C1 segment of cervical spinal cord (tissue), 14 donors: ENCODE measurements at regions not wholly inside any gene's neighbourhood (a gene's known extent, or its start where the extent isn't known, plus 50 kb on each side); places are given as distances from the start of the nearest gene placed in this dataset.
A peak's percentile ranks its signal among the peaks of the same experiment; 100 is the strongest.
"Not testable (repeated sequence)": the region's sequence is repeated elsewhere in the genome, so short reads cannot be mapped to it uniquely, and the experiment has no call there.

Experiments used
- DNase-seq, 14 donors: peaks; one replicate each; lab custom pipeline; 2025; lab: John Stamatoyannopoulos, UW

DNA sequence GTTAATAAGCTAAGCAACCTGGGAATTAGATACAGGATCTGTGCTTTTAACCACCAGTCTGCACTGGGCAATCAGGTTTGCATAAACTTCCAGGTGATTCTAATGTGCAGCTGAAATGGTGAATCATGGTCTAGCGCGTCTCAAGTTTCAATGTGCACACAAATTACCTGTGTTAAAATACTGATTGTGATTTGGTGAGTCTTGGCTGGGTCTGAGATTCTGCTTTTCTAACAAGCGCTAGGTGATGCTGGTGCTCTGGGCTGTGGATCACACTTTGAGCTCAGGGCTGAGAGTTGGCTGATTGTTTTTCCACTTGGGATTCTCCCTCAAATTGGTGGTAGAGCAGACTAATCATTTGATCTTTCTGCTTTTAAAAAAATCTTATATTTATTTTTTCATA is 124.8 kb downstream of the C12orf75 start:
- no peak for DNase-seq

DNA sequence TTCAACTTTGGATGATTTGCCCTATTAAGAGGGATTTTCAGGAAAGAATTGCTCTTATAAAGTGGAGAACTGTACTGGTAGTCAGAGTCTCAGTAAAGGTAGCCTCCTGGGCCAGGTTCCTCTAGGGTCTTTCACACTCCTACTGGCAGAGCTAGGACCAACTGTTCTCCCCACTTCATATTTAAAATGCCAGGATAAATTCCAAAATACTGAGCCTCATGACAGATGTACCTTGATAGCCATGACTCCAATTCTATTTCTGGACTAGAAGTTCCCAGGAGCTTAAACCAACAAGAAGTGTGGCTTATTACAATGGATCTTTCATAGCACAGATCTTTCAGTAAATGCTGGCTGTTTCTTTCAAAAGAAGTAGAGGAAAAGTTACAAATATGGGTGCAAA is 126.5 kb downstream of the C12orf75 start:
- peak in 1 of 14 donors; percentile 9 for DNase-seq

DNA sequence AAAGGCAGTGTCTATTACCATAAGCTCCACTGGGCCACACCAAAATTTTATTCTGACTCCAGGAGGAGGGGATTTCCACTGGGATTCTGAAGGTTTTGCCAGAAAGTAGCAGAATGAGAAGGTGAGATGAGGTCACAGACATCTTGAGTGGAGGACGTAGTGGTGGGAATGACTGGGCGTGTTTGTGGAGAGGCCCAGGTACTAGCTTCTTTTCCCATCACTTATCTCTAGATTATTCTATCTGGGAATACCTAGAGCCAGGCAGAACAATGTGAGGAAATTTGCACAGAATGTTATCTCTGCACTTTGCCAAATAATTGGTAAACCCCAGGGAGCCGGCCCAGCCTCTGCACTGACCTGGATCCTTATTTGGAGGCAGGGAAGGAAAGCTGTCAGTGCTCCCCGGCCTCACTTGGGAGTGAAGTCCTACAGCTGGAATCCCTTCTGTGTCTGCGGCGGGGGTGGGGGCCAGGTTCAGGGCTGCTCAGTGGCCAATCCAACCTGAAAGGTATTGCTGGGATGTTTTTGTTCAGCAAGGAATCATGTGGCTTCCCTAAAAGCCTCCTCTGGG is 129.4 kb downstream of the C12orf75 start:
- DNase-seq, result no peak

DNA sequence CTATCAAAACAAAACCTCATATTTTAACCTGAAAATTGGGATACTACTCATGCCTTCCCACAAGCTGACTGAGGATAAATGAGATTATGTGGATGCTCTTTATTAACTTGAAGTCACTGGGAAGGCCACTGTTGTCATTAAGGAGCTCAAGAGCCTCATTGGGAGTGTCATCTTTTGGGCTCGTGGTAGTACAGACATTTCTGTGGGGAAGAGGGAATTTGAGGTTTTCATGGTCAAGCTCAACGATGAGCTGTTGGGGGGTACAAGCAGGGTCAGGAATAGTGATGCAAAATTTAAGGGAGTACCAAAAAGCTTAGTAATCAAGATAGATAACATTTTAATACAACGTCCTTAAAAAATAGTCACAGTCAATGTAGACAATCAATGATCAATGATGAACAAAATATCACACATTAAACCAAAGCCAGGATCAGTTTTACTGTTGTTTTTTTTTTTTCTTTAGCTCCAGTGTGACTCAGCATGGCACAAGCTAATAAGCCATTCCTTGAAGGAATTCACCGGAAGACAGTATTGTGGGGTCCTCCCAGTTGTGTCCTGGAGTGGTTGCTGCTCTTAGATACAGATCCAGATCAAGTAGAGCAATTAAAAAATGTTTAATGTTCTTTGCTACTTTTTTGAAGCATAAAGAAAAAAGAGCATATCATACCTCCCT is 130.9 kb downstream of the C12orf75 start:
- DNase-seq, result no peak

DNA sequence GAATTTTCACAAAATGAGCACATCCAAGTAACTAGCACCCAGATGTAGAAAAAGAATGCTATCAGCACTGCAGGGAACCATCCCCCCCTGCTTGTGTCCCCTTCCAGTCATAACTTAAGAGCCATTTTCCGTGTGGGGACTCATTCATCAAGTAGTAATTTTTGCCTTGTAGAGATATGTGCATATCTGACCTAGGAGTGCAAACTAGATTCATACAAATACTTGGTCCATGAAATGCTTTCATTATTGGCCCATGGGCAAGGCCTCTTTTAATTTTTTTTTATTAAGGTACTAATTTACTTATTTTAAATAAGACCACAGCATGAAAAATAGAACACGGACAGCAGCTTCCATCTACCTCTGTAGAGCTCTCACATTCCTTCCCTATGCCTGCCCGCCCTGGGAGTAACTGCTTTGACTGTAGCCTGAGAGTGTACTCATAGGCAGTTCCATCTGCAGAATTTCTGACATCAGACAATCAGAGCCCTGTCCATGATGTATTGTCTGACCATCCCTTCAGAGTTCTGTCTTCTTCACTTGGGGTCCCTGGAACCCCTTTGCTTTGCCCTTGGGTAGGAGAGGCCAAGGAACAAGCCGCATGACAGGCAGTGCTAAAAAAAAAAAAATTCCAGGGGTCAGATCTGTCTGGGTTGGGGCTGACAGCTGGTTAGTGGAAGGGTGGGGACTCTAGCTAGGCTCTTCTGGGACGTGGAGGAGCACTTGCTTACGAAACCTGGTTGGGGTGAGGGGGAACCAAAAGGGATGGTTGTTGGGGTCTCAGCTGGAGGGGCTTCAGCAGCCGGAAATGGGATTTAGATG is 131.7 kb downstream of the C12orf75 start:
- DNase-seq, result no peak

DNA sequence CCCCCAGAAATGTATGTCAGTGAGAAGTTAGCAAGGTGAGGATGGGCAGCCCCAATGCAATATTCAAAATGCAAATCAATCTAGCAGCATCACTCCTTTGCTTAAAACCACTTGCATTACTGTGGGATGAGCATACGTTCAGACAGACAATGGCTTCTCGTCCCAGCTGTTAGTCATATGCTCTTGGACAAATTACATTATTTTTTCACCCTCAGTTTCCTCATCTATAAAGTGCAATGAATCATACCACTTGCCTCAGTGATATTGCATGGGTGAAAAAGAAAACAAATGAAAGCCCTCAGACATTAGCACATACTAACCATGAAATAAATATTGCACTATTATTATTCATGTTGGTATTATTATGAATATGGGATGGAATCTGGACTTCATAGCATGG is 132.3 kb downstream of the C12orf75 start:
- DNase-seq, result no peak

DNA sequence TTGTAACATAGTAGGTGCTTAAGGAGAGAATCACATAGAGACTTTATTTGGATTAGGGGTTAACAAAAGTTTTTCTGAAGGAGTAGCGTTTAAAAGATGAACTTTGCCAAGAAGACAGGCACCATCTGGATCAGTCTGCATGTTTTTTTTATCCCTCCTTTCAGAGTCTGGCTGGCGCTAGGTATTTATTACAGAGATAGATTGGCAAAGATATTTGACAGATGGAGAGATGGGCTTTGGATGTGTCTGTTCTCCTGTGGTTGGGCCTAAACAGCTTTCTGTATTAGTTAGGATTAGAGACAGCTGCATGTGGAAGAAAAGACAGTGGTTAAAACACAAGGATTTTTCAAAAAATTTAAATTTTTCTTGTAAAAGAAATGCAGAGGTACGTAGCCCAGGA is 133.9 kb downstream of the C12orf75 start:
- no peak for DNase-seq

DNA sequence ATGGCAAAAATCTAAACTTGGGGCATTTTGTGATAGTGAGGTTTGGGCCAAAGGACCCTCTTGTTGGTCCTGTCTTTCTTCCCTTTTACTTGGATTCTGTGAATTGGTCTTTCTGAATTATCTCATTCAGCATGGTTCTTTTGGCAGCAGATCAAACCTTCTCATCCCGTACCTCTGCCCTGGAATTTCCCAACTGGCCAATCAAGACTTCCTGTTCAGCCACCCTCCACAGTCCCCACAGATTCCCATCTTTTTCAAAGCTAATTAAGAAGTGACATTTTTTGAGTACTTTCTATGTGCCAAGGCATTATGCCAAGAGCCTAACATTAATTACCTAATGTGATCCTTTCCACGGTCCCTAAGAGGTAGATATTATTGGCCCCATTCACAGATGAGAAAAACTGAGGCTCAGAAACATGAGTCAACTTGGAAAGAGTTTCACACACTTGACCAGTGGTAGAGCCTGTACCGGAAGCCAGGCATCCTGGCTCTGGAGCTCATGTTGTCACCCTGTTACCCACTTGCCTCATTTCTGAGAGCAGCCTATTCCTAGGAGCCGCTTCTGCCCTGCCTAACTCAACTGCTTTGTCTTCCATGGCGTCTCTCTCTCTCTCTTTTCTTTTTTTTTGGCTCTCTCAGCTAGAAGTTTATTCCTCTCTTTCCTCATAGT is 135.9 kb downstream of the C12orf75 start:
- no peak for DNase-seq

DNA sequence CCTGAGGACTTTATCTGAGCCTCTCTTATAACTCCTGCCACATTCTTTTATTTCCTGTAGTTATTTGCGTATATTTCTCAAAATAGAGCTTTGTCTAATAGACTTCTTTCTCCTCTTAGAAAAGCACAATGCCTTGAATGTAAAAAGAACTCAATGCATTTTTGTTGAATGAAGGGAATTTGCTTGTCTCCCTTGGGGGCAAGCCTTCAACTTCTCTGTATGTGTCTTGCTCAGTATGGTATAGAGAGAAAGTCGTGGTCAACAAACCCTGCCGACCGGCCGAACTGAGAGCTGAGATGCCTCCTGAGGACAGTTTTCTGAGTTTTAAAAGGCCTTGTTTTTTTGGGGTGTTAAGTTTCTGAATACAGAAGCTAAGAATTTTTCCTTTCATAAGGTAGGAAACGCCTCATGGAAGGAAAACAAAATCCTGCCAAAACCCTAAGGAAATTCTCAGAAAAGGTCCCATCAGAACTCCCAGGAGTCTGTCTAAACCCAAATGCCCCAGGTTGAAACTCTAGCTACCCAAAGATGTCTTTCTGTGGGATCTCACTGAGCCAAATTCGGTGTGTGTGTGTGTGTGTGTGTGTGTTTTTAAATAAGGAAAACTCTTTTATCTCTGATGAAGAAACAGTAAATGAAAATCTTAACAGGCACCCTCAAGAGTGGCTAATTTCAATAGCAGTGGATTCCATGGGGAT is 136.6 kb downstream of the C12orf75 start:
- DNase-seq, result no peak

DNA sequence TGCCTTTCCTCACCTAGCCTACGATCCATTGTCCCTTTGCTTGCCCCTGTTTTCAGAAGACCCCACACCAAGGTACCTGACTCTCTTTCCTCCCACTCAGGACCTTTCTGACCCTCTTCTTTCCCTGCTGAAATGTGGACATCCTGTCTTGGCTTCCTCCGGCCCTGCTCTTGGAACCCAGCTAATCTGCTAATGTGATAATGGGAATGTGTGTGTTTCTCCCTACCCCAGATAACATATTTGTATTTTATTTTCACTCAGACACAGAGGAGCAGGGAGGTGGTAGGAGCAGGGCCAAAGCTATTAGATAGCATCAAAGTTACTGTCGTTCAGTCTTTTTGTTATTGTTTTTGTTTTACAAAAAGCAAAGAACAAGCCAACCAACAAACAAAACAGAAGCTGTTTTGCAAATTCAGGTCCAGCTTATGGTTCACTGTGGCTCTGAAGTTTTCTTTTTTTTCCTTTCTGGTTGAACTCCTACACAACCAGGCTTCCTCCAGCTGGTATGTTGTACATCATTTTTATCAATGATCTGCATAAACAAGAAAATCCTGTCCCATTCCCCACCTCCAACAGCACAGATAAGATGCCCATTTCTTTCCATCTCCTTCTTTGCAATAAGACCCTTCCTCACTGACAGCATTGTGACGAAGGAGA is 137.3 kb downstream of the C12orf75 start:
- DNase-seq, result no peak

DNA sequence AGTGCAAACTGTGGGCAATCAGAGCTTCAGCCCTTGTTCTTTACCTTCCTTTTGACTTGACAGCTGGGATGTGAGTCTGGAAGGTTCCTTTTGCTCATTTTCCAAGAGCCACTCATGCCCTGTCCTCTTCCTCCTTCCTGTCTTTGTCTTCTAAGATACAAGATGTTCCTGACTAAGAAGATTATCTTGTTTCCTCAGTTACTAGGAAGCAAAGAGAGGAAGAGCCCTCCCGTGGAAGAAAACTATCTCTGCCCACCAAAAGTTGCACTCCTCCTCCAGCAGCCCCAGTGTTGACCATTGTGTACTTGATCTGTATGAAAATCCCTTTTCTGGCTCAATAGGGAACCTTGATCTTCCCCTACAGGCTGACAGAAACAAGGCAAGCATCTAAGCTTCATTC is 138.0 kb downstream of the C12orf75 start:
- no peak for DNase-seq

DNA sequence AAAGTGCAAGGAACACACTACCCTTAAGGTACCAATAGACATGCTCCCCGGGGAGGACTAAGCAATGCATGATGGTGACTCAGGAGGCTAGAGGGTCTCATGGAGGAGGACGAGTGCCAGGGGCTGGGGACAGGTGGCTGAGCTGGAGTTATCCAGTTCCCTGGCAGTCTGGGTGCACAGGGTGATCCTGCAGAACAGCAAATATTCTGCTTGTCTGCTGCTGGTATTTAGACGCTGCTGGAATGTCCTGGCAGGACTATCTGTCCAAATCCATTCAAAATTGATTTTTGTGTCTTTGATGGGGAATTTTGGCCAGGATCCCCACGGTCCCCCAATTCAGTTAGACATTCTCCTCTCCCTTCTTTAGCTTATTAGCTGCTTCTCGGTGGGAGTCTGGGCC is 138.7 kb downstream of the C12orf75 start:
- DNase-seq, result no peak

DNA sequence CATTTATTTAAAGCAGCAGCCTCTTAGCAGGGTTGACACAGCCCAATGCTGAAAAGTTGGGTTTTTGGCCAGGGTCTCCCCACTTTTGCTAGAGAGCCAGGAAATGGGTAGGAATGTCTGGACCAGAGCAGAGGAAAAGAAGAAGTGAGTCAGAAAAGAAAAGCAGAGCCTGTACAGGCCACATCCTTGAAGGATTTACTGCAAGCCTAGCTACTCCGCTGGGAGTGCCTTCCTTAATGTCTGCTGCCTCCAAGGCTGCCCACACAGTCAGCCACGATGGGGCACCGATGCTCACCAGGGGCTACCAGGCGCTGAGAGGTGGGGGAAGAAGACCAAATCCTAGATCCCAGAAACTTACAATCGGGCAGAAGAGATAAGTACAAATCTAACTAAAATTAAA is 139.2 kb downstream of the C12orf75 start:
- no peak for DNase-seq

DNA sequence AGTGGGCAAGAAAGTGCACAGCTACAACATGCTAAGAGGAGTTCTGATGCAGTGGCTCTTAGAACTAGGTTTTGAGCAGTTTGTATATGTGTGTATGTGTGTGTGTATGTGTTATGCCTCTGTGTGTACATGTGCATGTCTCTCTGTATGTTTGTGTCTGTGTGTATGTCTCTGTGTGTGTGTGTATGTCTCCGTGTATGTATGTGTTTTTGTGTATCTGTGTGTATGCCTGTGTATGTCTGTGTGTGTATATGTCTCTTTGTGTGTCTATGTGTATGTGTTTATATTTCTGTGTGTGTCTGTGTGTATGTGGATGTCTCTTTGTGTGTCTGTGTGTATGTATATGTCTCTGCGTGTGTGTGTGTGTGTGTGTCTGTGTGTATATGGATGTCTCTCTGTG is 139.6 kb downstream of the C12orf75 start:
- DNase-seq, result no peak

DNA sequence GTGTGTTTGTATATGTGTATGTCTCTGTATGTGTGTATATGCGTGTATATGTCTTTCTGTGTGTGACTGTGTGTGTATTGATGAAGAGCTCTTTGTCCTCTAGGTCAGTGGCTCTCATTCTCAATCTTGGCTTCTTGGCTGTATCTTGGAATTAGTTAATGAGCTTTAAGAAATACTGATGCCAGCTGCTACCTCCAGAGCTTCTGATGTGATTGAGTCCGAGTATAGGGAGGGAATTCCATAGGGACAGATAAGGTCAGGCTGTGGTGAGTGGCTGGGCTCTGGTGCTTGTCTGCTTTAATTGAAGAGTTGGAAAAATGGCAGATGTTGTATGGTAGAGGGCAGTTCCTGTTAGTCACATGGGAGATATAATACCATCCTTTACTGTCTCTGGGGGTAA is 140.1 kb downstream of the C12orf75 start:
- no peak for DNase-seq

DNA sequence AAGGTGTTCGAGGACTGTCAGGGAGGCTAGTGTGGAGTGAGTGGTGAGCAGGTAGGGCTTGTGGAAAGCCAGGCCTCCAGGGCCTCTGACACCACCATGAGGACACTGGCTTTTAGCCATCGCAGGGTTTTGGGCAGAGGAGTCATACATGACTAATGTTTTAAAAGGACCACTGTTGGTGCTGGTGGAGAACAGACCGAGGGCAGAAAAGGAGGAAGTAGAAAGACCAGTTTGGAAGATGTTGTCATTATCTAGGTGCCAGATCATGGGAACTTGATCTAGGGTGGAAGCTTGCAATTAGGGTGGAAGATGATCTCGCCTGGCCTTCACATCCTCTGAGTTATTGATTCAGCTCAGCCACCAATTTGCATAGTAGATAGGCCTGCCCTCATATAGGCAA is 144.2 kb downstream of the C12orf75 start:
- no peak for DNase-seq

DNA sequence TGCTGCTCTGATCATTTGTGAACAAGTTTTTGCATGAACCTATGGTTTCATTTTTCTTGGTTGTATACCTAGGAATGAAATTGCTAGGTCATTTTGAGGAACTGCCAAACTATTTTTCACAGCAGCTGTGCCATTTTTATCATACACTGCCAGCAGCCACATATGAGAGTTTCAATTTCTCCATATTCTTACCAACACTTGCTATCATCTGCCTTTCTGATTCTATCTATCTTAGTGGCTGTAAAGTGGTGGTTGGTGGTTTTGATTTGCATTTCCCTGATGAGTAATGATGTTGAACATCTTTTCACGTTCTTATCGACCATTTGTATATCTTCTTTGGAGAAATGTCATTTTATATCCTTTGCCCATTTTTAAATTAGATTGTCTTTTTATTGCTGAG is 146.1 kb downstream of the C12orf75 start:
- no peak for DNase-seq

DNA sequence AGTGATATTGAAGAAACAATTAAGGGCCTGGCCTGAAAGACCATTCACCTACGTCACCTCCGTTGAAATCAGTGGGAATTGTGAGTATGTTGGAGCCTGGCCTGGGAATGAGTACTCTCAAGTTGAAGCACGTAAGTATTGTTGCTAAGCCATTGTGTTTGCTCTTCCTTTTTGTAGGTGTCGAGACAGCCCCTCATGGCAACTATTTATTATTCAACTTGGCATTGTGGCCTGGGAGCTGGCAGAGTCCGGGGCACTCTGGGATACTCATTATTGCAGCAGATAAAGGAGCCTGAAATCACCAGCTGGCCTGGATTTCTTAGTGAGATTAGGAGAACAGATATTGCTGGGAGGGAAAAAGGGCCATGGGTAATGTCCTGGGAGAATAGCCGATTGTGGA is 147.4 kb downstream of the C12orf75 start:
- no peak for DNase-seq

DNA sequence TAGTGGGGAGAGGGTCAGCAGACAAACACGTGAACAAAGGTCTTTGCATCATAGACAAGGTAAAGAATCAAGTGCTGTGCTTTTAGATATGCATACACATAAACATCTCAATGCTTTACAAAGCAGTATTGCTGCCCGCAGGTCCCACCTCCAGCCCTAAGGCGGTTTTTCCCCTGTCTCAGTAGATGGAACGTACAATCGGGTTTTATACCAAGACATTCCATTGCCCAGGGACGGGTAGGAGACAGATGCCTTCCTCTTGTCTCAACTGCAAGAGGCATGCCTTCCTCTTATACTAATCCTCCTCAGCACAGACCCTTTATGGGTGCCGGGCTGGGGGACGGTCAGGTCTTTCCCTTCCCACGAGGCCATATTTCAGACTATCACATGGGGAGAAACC is 148.3 kb downstream of the C12orf75 start:
- DNase-seq, result not testable (repeated sequence)

DNA sequence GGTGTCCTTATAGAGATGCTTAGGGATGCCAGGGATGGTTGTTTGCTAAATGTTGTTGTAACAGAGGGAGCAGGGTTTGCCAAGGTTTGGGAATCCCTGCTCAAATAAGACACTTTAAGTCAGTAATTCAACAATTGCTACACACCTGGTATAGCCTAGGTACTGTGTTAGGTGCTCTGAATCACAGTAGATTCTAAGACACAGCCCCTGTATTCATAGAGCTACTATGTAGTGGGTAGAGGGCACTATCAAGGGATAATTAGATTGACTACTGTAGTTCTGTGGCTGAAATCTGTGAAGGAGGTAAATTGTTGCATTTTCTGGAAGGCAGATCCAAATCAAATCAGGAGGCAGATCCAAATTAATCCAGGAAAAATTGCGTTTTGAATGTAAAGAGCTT is 149.2 kb downstream of the C12orf75 start:
- no peak for DNase-seq

DNA sequence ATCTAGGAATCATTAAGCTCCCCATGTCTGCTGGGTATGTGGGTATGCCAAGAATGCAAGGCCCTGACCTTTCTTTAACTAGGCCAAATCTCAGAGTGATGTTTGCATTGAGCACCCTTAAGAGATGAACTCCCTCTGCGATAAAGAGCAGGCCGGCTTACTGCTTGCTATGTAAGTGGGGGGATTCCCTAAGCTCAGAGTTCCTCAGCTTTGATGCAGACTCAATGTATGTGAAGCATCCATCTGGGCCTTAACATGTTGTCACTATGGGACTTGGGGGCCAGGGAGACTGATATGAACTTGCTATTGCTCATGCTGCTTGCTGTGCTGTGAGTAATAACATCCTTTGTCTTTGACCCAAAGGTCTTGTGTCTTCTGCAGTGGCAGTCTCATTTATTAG is 149.7 kb downstream of the C12orf75 start:
- no peak for DNase-seq
